ENCODE measurements at regions not wholly inside any gene's neighbourhood (a gene's known extent, or its start where the extent isn't known, plus 50 kb on each side); places are given as distances from the start of the nearest gene placed in this dataset.

- Histone ChIP-seq H3K27ac (no peak overlapping the region), H3K36me3 (no peaks in the 10 kb centered on the region), H3K4me3 (no peak overlapping the region), H3K27me3 (peaks cover 0 to 53% (median 7%) of the 10 kb centered on the region in 3 donors), H3K4me1 (no peaks in the 10 kb centered on the region), H3K9me3 (peaks cover 0 to 8% (median 5%) of the 10 kb centered on the region in 4 donors)
- TF ChIP-seq POLR2A (IDR thresholded peaks at IDR 0.05): no peak
- no peak for TF ChIP-seq POLR2AphosphoS5 (IDR thresholded peaks at IDR 0.05)
- TF ChIP-seq, protein P1, sequence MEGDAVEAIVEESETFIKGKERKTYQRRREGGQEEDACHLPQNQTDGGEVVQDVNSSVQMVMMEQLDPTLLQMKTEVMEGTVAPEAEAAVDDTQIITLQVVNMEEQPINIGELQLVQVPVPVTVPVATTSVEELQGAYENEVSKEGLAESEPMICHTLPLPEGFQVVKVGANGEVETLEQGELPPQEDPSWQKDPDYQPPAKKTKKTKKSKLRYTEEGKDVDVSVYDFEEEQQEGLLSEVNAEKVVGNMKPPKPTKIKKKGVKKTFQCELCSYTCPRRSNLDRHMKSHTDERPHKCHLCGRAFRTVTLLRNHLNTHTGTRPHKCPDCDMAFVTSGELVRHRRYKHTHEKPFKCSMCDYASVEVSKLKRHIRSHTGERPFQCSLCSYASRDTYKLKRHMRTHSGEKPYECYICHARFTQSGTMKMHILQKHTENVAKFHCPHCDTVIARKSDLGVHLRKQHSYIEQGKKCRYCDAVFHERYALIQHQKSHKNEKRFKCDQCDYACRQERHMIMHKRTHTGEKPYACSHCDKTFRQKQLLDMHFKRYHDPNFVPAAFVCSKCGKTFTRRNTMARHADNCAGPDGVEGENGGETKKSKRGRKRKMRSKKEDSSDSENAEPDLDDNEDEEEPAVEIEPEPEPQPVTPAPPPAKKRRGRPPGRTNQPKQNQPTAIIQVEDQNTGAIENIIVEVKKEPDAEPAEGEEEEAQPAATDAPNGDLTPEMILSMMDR (IDR thresholded peaks at IDR 0.05): no peak
- TF ChIP-seq EP300 (IDR thresholded peaks at IDR 0.05): no peak
- DNase-seq: no peak
- 69 to 77% methylated on average over 2 of the region's 2 CpGs for WGBS, 2 donors
- intact Hi-C loops (cut with DNase I): no loop called here
These were observed 149.4 kb upstream of the ZC3H12A start for GRCh38 chr1:37325010-37325409.

- 44 to 60% methylated on average over 11 of the region's 11 CpGs for WGBS, 2 donors
- Histone ChIP-seq H3K27ac (no peak overlapping the region), H3K36me3 (no peaks in the 10 kb centered on the region), H3K9me3 (peaks cover 0 to 8% (median 5%) of the 10 kb centered on the region in 4 donors), H3K4me1 (no peaks in the 10 kb centered on the region), H3K4me3 (no peak overlapping the region), H3K27me3 (peaks cover 0 to 45% (median 7%) of the 10 kb centered on the region in 3 donors)
- DNase-seq: no peak
- TF ChIP-seq POLR2AphosphoS5 (IDR thresholded peaks at IDR 0.05): no peak
- TF ChIP-seq, protein P1 (IDR thresholded peaks at IDR 0.05): no peak
- no peak for TF ChIP-seq EP300 (IDR thresholded peaks at IDR 0.05)
- no peak for TF ChIP-seq POLR2A (IDR thresholded peaks at IDR 0.05)
- intact Hi-C loops (cut with DNase I): no loop called here
These were observed 148.6 kb upstream of the ZC3H12A start for GRCh38 chr1:37325509-37326437.

- H3K4me1 ChIP-seq: no peaks in the 10 kb centered on the region
- WGBS, 2 donors: 80 to 86% methylated on average over 9 of the region's 9 CpGs
- no peak for DNase-seq
- H3K9me3 ChIP-seq: peaks cover 0 to 3% (median 0%) of the 10 kb centered on the region in 4 donors
- no peak overlapping the region for H3K4me3 ChIP-seq
- H3K27me3 ChIP-seq: peaks cover 0 to 3% (median 0%) of the 10 kb centered on the region in 3 donors
- no peak for TF ChIP-seq EP300 (IDR thresholded peaks at IDR 0.05)
- TF ChIP-seq, protein P1 (IDR thresholded peaks at IDR 0.05): no peak
- TF ChIP-seq POLR2AphosphoS5 (IDR thresholded peaks at IDR 0.05): no peak
- no peak for TF ChIP-seq POLR2A (IDR thresholded peaks at IDR 0.05)
- no peaks in the 10 kb centered on the region for H3K36me3 ChIP-seq
- no peak overlapping the region for H3K27ac ChIP-seq
- intact Hi-C loops (cut with DNase I): no loop called here
These were observed 142.3 kb upstream of the ZC3H12A start for GRCh38 chr1:37332126-37332525.

DNA sequence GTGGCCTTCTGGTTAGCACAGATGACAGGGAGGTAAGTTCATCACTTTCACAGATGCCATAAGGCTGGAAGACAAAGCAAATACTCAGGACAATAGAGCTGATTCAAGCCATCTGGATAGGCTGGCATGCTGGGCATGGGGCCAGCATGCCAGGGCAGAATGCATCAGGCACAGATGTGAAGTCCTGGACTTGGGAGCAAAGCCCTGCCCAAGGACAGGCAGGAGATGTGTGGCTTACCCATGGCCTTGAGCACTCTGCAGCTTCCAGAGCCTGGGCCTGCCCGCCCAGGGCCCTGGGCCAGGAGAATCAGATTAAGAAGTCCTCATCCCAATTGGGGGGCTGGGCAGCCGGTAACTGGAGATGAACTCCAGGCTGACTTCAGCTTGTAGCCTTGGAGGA, 135.7 kb upstream of the ZC3H12A start:
- intact Hi-C loops (cut with DNase I): no loop called here
- 79 to 86% methylated on average over 2 of the region's 2 CpGs for WGBS, 2 donors
- Histone ChIP-seq H3K9me3 (peaks cover 0 to 3% (median 0%) of the 10 kb centered on the region in 4 donors), H3K27me3 (no peaks in the 10 kb centered on the region), H3K4me3 (no peak overlapping the region), H3K27ac (no peak overlapping the region), H3K4me1 (no peaks in the 10 kb centered on the region), H3K36me3 (no peaks in the 10 kb centered on the region)
- TF ChIP-seq POLR2AphosphoS5 (IDR thresholded peaks at IDR 0.05) (no peak), POLR2A (IDR thresholded peaks at IDR 0.05) (no peak), EP300 (IDR thresholded peaks at IDR 0.05) (no peak)
- TF ChIP-seq, protein P1 (IDR thresholded peaks at IDR 0.05): no peak
- DNase-seq: no peak

Measured in sigmoid colon (tissue), 6 donors.